ENCODE measurements at regions not wholly inside any gene's neighbourhood (a gene's known extent, or its start where the extent isn't known, plus 50 kb on each side); places are given as distances from the start of the nearest gene placed in this dataset.

GRCh38 chr2:120622886-120623753 lies 112.5 kb upstream of the GLI2 start:
- H3K36me3 ChIP-seq = no peaks in the 10 kb centered on the region
- peaks cover 7% of the 10 kb centered on the region for H3K4me1 ChIP-seq (replicated peaks)
- no peak overlapping the region for H3K27ac ChIP-seq
- intact Hi-C loops (cut with DNase I) = no loop called here
- TF ChIP-seq POLR2AphosphoS5 (IDR thresholded peaks at IDR 0.05) (no peak), CTCF (IDR thresholded peaks at IDR 0.05) (no peak), POLR2A (IDR thresholded peaks at IDR 0.05) (no peak)
- H3K9me3 ChIP-seq = no peaks in the 10 kb centered on the region
- H3K27me3 ChIP-seq (replicated peaks; ENCODE audit: insufficient read depth) = no peaks in the 10 kb centered on the region
- WGBS = 90% methylated on average over 21 of the region's 21 CpGs
- no peak for DNase-seq (ENCODE audit: low spot score)
- no peak overlapping the region for H3K4me3 ChIP-seq

- H3K4me1 ChIP-seq (replicated peaks) = peaks cover 7% of the 10 kb centered on the region
- no peaks in the 10 kb centered on the region for H3K36me3 ChIP-seq
- H3K9me3 ChIP-seq = no peaks in the 10 kb centered on the region
- no peak overlapping the region for H3K4me3 ChIP-seq
- no peak for DNase-seq (ENCODE audit: low spot score)
- no peaks in the 10 kb centered on the region for H3K27me3 ChIP-seq (replicated peaks; ENCODE audit: insufficient read depth)
- 80% methylated on average over 8 of the region's 8 CpGs for WGBS
- no peak overlapping the region for H3K27ac ChIP-seq
- intact Hi-C loops (cut with DNase I) = no loop called here
- TF ChIP-seq POLR2A (IDR thresholded peaks at IDR 0.05) (no peak), CTCF (IDR thresholded peaks at IDR 0.05) (no peak), POLR2AphosphoS5 (IDR thresholded peaks at IDR 0.05) (no peak)
Observed at GRCh38 chr2:120624061-120624737, 111.5 kb upstream of the GLI2 start.

GRCh38 chr2:120624738-120625446 lies 110.8 kb upstream of the GLI2 start:
- Histone ChIP-seq H3K9me3 (no peaks in the 10 kb centered on the region), H3K27ac (peak overlapping the region; percentile 38 to 89), H3K27me3 (replicated peaks; ENCODE audit: insufficient read depth) (no peaks in the 10 kb centered on the region), H3K36me3 (no peaks in the 10 kb centered on the region), H3K4me3 (no peak overlapping the region), H3K4me1 (replicated peaks) (peaks cover 9% of the 10 kb centered on the region)
- DNase-seq (ENCODE audit: low spot score) = no peak
- TF ChIP-seq POLR2AphosphoS5 (IDR thresholded peaks at IDR 0.05) (no peak), POLR2A (IDR thresholded peaks at IDR 0.05) (no peak), CTCF (IDR thresholded peaks at IDR 0.05) (no peak)
- intact Hi-C loops (cut with DNase I) = no loop called here
- WGBS = 83% methylated on average over 15 of the region's 15 CpGs

- H3K9me3 ChIP-seq = no peaks in the 10 kb centered on the region
- intact Hi-C loops (cut with DNase I) = no loop called here
- H3K27ac ChIP-seq = peak overlapping the region; percentile 83 to 89
- no peaks in the 10 kb centered on the region for H3K36me3 ChIP-seq
- no peak overlapping the region for H3K4me3 ChIP-seq
- peak; percentile 91 for DNase-seq (ENCODE audit: low spot score)
- WGBS = 61% methylated on average over 9 of the region's 9 CpGs
- H3K4me1 ChIP-seq (replicated peaks) = peaks cover 9% of the 10 kb centered on the region
- TF ChIP-seq POLR2AphosphoS5 (IDR thresholded peaks at IDR 0.05) (peak; percentile 86), CTCF (IDR thresholded peaks at IDR 0.05) (no peak), POLR2A (IDR thresholded peaks at IDR 0.05) (peak; percentile 35)
- no peaks in the 10 kb centered on the region for H3K27me3 ChIP-seq (replicated peaks; ENCODE audit: insufficient read depth)
Observed at GRCh38 chr2:120625865-120626560, 109.7 kb upstream of the GLI2 start.
